MM.1S (cell line): ENCODE measurements at regions not wholly inside any gene's neighbourhood (a gene's known extent, or its start where the extent isn't known, plus 50 kb on each side); places are given as distances from the start of the nearest gene placed in this dataset.
A peak's percentile ranks its signal among the peaks of the same experiment; 100 is the strongest.

Source experiments
- DNase-seq: peaks from one replicate; pipeline ENCODE4 v3.0.0-alpha.2; 2015
- H2AFZ ChIP-seq: fragments of 300-600 bp; sonication (generic); 2 replicates; pipeline ENCODE4 v1.6.0; 2016; ENCODE audit warnings: antibody characterized with exemption, low read length
- H3F3A ChIP-seq: fragments of 300-600 bp; sonication (generic); 2 replicates; pipeline ENCODE4 v1.6.1; 2016; ENCODE audit warnings: mild to moderate bottlenecking, antibody characterized with exemption, low read length, moderate library complexity, mixed read lengths; ENCODE audit not compliant: insufficient read depth
- H3K27ac ChIP-seq: fragments of 300-600 bp; sonication (generic); 2 replicates; pipeline ENCODE4 v1.5.1; 2016; ENCODE audit warnings: mild to moderate bottlenecking, low read length
- H3K27me3 ChIP-seq: fragments of 300-600 bp; sonication (generic); replicated peaks from 2 replicates; pipeline ENCODE4 v1.6.0; 2016; ENCODE audit warnings: low read length; ENCODE audit not compliant: insufficient read depth
- H3K36me3 ChIP-seq: fragments of 300-600 bp; sonication (generic); replicated peaks from 2 replicates; pipeline ENCODE4 v1.6.1; 2016; ENCODE audit warnings: mild to moderate bottlenecking, low read length, mixed read lengths; ENCODE audit not compliant: insufficient read depth
- H3K4me1 ChIP-seq: fragments of 300-600 bp; sonication (generic); 2 replicates; pipeline ENCODE4 v1.6.1; 2016; ENCODE audit warnings: low read length, mixed read lengths
- H3K4me2 ChIP-seq: fragments of 300-600 bp; sonication (generic); 2 replicates; pipeline ENCODE4 v1.6.0; 2016; ENCODE audit warnings: low read depth, low read length
- H3K4me3 ChIP-seq: fragments of 300-600 bp; sonication (generic); 2 replicates; pipeline ENCODE4 v1.5.1; 2016; ENCODE audit warnings: low read length, mixed read lengths
- H3K79me2 ChIP-seq: fragments of 300-600 bp; sonication (generic); 2 replicates; pipeline ENCODE4 v1.6.1; 2016; ENCODE audit warnings: mixed run types, low read length, mixed read lengths
- H3K9ac ChIP-seq: fragments of 300-600 bp; sonication (generic); 2 replicates; pipeline ENCODE4 v1.6.1; 2016; ENCODE audit warnings: low read length, mixed read lengths
- H3K9me2 ChIP-seq: fragments of 300-600 bp; sonication (generic); replicated peaks from 2 replicates; pipeline ENCODE4 v1.6.1; 2016; ENCODE audit warnings: mild to moderate bottlenecking, low read length, mixed read lengths; ENCODE audit not compliant: insufficient read depth
- H3K9me3 ChIP-seq: fragments of 300-600 bp; sonication (generic); replicated peaks from 2 replicates; pipeline ENCODE4 v1.6.1; 2016; ENCODE audit warnings: mild to moderate bottlenecking, low read length, mixed read lengths; ENCODE audit not compliant: insufficient read depth
- H4K20me1 ChIP-seq: fragments of 300-600 bp; sonication (generic); 2 replicates; pipeline ENCODE4 v1.6.1; 2016; ENCODE audit warnings: mild to moderate bottlenecking, low read length, moderate library complexity, mixed read lengths; ENCODE audit not compliant: insufficient read depth
- CTCF ChIP-seq: fragments of 300-600 bp; sonication (generic); IDR thresholded peaks from 2 replicates; pipeline ENCODE4 v1.5.1; 2016; ENCODE audit warnings: antibody characterized with exemption, low read length, mixed read lengths
- EZH2 ChIP-seq: fragments of 300-600 bp; sonication (generic); optimal IDR thresholded peaks from 2 replicates; pipeline ENCODE3; 2017; ENCODE audit warnings: low read depth, mild to moderate bottlenecking, antibody characterized with exemption, low read length, mixed read lengths
- EZH2phosphoT487 ChIP-seq: fragments of 300-600 bp; sonication (generic); IDR thresholded peaks from 2 replicates; pipeline ENCODE4 v1.6.1; 2018; ENCODE audit warnings: antibody characterized with exemption, low read length

- Histone ChIP-seq H3K9ac (no peak overlapping the region), H3K79me2 (no peaks in the 10 kb centered on the region), H3K9me2 (no peaks in the 10 kb centered on the region), H3K27ac (peak overlapping the region; percentile 54; the same call in 1 of the 2 replicates), H4K20me1 (no peaks in the 10 kb centered on the region), H3F3A (peaks cover 12% of the 10 kb centered on the region), H3K4me3 (no peak overlapping the region), H3K9me3 (no peaks in the 10 kb centered on the region), H2AFZ (no peak overlapping the region), H3K4me2 (peak overlapping the region; percentile 50; the same call in 1 of the 2 replicates), H3K36me3 (no peaks in the 10 kb centered on the region), H3K4me1 (peaks cover 24% of the 10 kb centered on the region), H3K27me3 (no peaks in the 10 kb centered on the region)
- no peak for TF ChIP-seq EZH2
- no peak for TF ChIP-seq CTCF
- no peak for TF ChIP-seq EZH2phosphoT487
- DNase-seq, result peak; percentile 78
Observed at GRCh38 chr3:34185301-34185700, 386.9 kb downstream of the PDCD6IP start.

GRCh38 chr3:34189133-34189532 is 390.7 kb downstream of the PDCD6IP start:
- no peak overlapping the region for H3K27ac ChIP-seq
- no peak overlapping the region for H3K9ac ChIP-seq
- H3K36me3 ChIP-seq, result no peaks in the 10 kb centered on the region
- H2AFZ ChIP-seq, result no peak overlapping the region
- H3K27me3 ChIP-seq, result no peaks in the 10 kb centered on the region
- no peaks in the 10 kb centered on the region for H4K20me1 ChIP-seq
- H3K4me2 ChIP-seq, result no peak overlapping the region
- no peak for TF ChIP-seq EZH2
- TF ChIP-seq EZH2phosphoT487, result no peak
- TF ChIP-seq CTCF, result no peak
- H3K4me1 ChIP-seq, result peaks cover 24% of the 10 kb centered on the region
- H3F3A ChIP-seq, result peaks cover 12% of the 10 kb centered on the region
- DNase-seq, result no peak
- H3K9me3 ChIP-seq, result no peaks in the 10 kb centered on the region
- no peaks in the 10 kb centered on the region for H3K79me2 ChIP-seq
- no peaks in the 10 kb centered on the region for H3K9me2 ChIP-seq
- no peak overlapping the region for H3K4me3 ChIP-seq

- H2AFZ ChIP-seq, result no peak overlapping the region
- peaks cover 13% of the 10 kb centered on the region; the same call in 1 of the 2 replicates for H3F3A ChIP-seq
- H3K9ac ChIP-seq, result no peak overlapping the region
- H3K27me3 ChIP-seq, result no peaks in the 10 kb centered on the region
- no peak for DNase-seq
- H3K4me2 ChIP-seq, result no peak overlapping the region
- H3K4me3 ChIP-seq, result no peak overlapping the region
- no peaks in the 10 kb centered on the region for H3K9me2 ChIP-seq
- no peaks in the 10 kb centered on the region for H3K36me3 ChIP-seq
- H3K27ac ChIP-seq, result no peak overlapping the region
- H4K20me1 ChIP-seq, result no peaks in the 10 kb centered on the region
- no peak for TF ChIP-seq EZH2phosphoT487
- H3K79me2 ChIP-seq, result no peaks in the 10 kb centered on the region
- H3K9me3 ChIP-seq, result no peaks in the 10 kb centered on the region
- peaks cover 39% of the 10 kb centered on the region for H3K4me1 ChIP-seq
Observed at GRCh38 chr3:34196914-34197313, 398.5 kb downstream of the PDCD6IP start.

GRCh38 chr3:34198309-34198708 is 399.9 kb downstream of the PDCD6IP start:
- H3K9me3 ChIP-seq, result no peaks in the 10 kb centered on the region
- peaks cover 13% of the 10 kb centered on the region; the same call in 1 of the 2 replicates for H3F3A ChIP-seq
- H3K27ac ChIP-seq, result peak overlapping the region; percentile 33; the same call in 1 of the 2 replicates
- no peak overlapping the region for H3K4me3 ChIP-seq
- H3K4me1 ChIP-seq, result peaks cover 39% of the 10 kb centered on the region
- H3K9ac ChIP-seq, result no peak overlapping the region
- no peak for TF ChIP-seq EZH2
- TF ChIP-seq CTCF, result no peak
- TF ChIP-seq EZH2phosphoT487, result no peak
- no peaks in the 10 kb centered on the region for H4K20me1 ChIP-seq
- no peaks in the 10 kb centered on the region for H3K36me3 ChIP-seq
- H2AFZ ChIP-seq, result peak overlapping the region; percentile 52
- H3K9me2 ChIP-seq, result no peaks in the 10 kb centered on the region
- peak overlapping the region; percentile 23; the same call in 1 of the 2 replicates for H3K4me2 ChIP-seq
- no peaks in the 10 kb centered on the region for H3K79me2 ChIP-seq
- no peaks in the 10 kb centered on the region for H3K27me3 ChIP-seq
- peak; percentile 54 for DNase-seq
